ENCODE measurements at regions not wholly inside any gene's neighbourhood (a gene's known extent, or its start where the extent isn't known, plus 50 kb on each side); places are given as distances from the start of the nearest gene placed in this dataset.

DNA sequence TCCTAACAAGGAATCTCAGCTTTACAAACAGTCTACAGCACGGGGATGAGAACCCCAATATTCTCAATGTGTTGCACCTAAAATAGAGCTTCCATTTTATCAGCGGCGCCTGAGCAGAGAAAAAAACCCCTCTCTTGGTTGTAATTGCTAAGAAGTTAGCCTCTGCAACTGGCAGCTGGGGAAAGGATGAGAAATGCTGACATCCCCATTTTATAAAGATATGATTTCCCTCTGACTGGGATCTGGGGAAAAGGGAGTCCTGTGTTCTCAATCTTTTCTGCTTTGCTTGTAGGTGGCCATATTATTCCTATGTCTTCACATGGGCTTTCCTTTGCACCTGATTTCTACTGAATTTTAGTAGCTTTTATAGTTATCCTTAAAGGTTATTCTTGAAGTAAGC is 981.4 kb upstream of the DDX18 start:
- Histone ChIP-seq H3K27me3 (ENCODE audit: control insufficient read depth in 4 of 4, insufficient read depth in 4 of 4, low read length in 3 of 4) (no peaks in the 10 kb centered on the region), H3K36me3 (ENCODE audit: control insufficient read depth in 4 of 4, insufficient read depth in 3 of 4, low read depth in 1 of 4, low read length in 3 of 4) (no peaks in the 10 kb centered on the region), H3K4me3 (ENCODE audit: low read depth in 1 of 3, low read length in 3 of 3) (no peak overlapping the region), H3K9me3 (ENCODE audit: control insufficient read depth in 4 of 4, low read length in 3 of 4) (no peaks in the 10 kb centered on the region), H3K9ac (ENCODE audit: low read depth in 1 of 2, low read length in 2 of 2) (no peak overlapping the region), H3K4me1 (ENCODE audit: control insufficient read depth in 4 of 4, insufficient read depth in 4 of 4, low read length in 3 of 4) (no peaks in the 10 kb centered on the region), H3K27ac (ENCODE audit: low read depth in 1 of 2, low read length in 2 of 2) (no peak overlapping the region)
- TF ChIP-seq TAF1 (conservative IDR thresholded peaks at IDR 0.05) (no peak), FOXA2 (IDR thresholded peaks at IDR 0.05) (no peak), EGR1 (IDR thresholded peaks at IDR 0.05; ENCODE audit: low read depth in 2 of 2) (no peak), RAD21 (IDR thresholded peaks at IDR 0.05) (no peak), YY1 (IDR thresholded peaks at IDR 0.05) (no peak), GABPA (IDR thresholded peaks at IDR 0.05 in 1 of 2, conservative IDR thresholded peaks at IDR 0.05 in 1 of 2) (no peak), JUND (IDR thresholded peaks at IDR 0.05) (no peak), RXRA (IDR thresholded peaks at IDR 0.05) (no peak), FOXA1 (IDR thresholded peaks at IDR 0.05) (no peak), SP1 (IDR thresholded peaks at IDR 0.05) (no peak), HNF4A (conservative IDR thresholded peaks at IDR 0.05) (no peak), HNF4G (IDR thresholded peaks at IDR 0.05) (no peak), NR2F2 (IDR thresholded peaks at IDR 0.05) (no peak)
- TF ChIP-seq, protein P1, sequence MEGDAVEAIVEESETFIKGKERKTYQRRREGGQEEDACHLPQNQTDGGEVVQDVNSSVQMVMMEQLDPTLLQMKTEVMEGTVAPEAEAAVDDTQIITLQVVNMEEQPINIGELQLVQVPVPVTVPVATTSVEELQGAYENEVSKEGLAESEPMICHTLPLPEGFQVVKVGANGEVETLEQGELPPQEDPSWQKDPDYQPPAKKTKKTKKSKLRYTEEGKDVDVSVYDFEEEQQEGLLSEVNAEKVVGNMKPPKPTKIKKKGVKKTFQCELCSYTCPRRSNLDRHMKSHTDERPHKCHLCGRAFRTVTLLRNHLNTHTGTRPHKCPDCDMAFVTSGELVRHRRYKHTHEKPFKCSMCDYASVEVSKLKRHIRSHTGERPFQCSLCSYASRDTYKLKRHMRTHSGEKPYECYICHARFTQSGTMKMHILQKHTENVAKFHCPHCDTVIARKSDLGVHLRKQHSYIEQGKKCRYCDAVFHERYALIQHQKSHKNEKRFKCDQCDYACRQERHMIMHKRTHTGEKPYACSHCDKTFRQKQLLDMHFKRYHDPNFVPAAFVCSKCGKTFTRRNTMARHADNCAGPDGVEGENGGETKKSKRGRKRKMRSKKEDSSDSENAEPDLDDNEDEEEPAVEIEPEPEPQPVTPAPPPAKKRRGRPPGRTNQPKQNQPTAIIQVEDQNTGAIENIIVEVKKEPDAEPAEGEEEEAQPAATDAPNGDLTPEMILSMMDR (IDR thresholded peaks at IDR 0.05; ENCODE audit: low read depth, low read length, missing input control): no peak
- TF ChIP-seq, protein P2, sequence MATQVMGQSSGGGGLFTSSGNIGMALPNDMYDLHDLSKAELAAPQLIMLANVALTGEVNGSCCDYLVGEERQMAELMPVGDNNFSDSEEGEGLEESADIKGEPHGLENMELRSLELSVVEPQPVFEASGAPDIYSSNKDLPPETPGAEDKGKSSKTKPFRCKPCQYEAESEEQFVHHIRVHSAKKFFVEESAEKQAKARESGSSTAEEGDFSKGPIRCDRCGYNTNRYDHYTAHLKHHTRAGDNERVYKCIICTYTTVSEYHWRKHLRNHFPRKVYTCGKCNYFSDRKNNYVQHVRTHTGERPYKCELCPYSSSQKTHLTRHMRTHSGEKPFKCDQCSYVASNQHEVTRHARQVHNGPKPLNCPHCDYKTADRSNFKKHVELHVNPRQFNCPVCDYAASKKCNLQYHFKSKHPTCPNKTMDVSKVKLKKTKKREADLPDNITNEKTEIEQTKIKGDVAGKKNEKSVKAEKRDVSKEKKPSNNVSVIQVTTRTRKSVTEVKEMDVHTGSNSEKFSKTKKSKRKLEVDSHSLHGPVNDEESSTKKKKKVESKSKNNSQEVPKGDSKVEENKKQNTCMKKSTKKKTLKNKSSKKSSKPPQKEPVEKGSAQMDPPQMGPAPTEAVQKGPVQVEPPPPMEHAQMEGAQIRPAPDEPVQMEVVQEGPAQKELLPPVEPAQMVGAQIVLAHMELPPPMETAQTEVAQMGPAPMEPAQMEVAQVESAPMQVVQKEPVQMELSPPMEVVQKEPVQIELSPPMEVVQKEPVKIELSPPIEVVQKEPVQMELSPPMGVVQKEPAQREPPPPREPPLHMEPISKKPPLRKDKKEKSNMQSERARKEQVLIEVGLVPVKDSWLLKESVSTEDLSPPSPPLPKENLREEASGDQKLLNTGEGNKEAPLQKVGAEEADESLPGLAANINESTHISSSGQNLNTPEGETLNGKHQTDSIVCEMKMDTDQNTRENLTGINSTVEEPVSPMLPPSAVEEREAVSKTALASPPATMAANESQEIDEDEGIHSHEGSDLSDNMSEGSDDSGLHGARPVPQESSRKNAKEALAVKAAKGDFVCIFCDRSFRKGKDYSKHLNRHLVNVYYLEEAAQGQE (IDR thresholded peaks at IDR 0.05): no peak
- TF ChIP-seq, protein P3, sequence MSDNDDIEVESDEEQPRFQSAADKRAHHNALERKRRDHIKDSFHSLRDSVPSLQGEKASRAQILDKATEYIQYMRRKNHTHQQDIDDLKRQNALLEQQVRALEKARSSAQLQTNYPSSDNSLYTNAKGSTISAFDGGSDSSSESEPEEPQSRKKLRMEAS (IDR thresholded peaks at IDR 0.05): no peak
- TF ChIP-seq, protein P4, sequence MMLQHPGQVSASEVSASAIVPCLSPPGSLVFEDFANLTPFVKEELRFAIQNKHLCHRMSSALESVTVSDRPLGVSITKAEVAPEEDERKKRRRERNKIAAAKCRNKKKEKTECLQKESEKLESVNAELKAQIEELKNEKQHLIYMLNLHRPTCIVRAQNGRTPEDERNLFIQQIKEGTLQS (IDR thresholded peaks at IDR 0.05): no peak
- TF ChIP-seq, protein P5, sequence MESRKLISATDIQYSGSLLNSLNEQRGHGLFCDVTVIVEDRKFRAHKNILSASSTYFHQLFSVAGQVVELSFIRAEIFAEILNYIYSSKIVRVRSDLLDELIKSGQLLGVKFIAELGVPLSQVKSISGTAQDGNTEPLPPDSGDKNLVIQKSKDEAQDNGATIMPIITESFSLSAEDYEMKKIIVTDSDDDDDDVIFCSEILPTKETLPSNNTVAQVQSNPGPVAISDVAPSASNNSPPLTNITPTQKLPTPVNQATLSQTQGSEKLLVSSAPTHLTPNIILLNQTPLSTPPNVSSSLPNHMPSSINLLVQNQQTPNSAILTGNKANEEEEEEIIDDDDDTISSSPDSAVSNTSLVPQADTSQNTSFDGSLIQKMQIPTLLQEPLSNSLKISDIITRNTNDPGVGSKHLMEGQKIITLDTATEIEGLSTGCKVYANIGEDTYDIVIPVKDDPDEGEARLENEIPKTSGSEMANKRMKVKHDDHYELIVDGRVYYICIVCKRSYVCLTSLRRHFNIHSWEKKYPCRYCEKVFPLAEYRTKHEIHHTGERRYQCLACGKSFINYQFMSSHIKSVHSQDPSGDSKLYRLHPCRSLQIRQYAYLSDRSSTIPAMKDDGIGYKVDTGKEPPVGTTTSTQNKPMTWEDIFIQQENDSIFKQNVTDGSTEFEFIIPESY (IDR thresholded peaks at IDR 0.05): no peak
- DNase-seq (ENCODE audit: low spot score): no peak
- WGBS: 82% methylated on average over 3 of the region's 3 CpGs

Measured in liver (tissue), 8 donors.